ENCODE measurements at regions not wholly inside any gene's neighbourhood (a gene's known extent, or its start where the extent isn't known, plus 50 kb on each side); places are given as distances from the start of the nearest gene placed in this dataset.

GRCh38 chr3:72673011-72673771, 175.1 kb downstream of the SHQ1 start:
- WGBS (ENCODE audit: insufficient coverage, low coverage, low lambda C conversion rate, missing lambda C conversion rate), result 54% methylated on average over 3 of the region's 7 CpGs
- no peaks in the 10 kb centered on the region for H3K9me3 ChIP-seq
- TF ChIP-seq POLR2A (IDR thresholded peaks at IDR 0.05), result no peak
- TF ChIP-seq CTCF (IDR thresholded peaks at IDR 0.05), result no peak
- no peaks in the 10 kb centered on the region for H3K36me3 ChIP-seq
- DNase-seq (no peak), ATAC-seq (no peak)
- no peaks in the 10 kb centered on the region for H3K27me3 ChIP-seq
- H3K27ac ChIP-seq, result no peak overlapping the region
- H3K4me3 ChIP-seq, result no peak overlapping the region
- H3K4me1 ChIP-seq, result no peaks in the 10 kb centered on the region
- intact Hi-C loops (cut with DNase I), result no loop called here

- Histone ChIP-seq H3K27me3 (no peaks in the 10 kb centered on the region), H3K4me3 (no peak overlapping the region), H3K9me3 (no peaks in the 10 kb centered on the region), H3K27ac (no peak overlapping the region), H3K4me1 (no peaks in the 10 kb centered on the region), H3K36me3 (no peaks in the 10 kb centered on the region)
- intact Hi-C loops (cut with DNase I), result no loop called here
- WGBS (ENCODE audit: insufficient coverage, low coverage, low lambda C conversion rate, missing lambda C conversion rate), result 93% methylated on average over 1 of the region's 2 CpGs
- TF ChIP-seq CTCF (IDR thresholded peaks at IDR 0.05), result no peak
- no peak for TF ChIP-seq POLR2A (IDR thresholded peaks at IDR 0.05)
- DNase-seq, result no peak
- ATAC-seq, result no peak
These were observed 179.0 kb downstream of the SHQ1 start for GRCh38 chr3:72669224-72669623.

GRCh38 chr3:72666447-72666755, 181.8 kb downstream of the SHQ1 start:
- no peaks in the 10 kb centered on the region for H3K4me1 ChIP-seq
- H3K27me3 ChIP-seq, result no peaks in the 10 kb centered on the region
- no peaks in the 10 kb centered on the region for H3K36me3 ChIP-seq
- H3K9me3 ChIP-seq, result no peaks in the 10 kb centered on the region
- no peak overlapping the region for H3K4me3 ChIP-seq
- DNase-seq (no peak), ATAC-seq (no peak)
- intact Hi-C loops (cut with DNase I), result no loop called here
- H3K27ac ChIP-seq, result no peak overlapping the region
- WGBS (ENCODE audit: insufficient coverage, low coverage, low lambda C conversion rate, missing lambda C conversion rate), result 70% methylated on average over 3 of the region's 3 CpGs
- TF ChIP-seq POLR2A (IDR thresholded peaks at IDR 0.05) (no peak), CTCF (IDR thresholded peaks at IDR 0.05) (no peak)

GRCh38 chr3:72665701-72666446, 182.4 kb downstream of the SHQ1 start:
- Histone ChIP-seq H3K4me3 (no peak overlapping the region), H3K27me3 (no peaks in the 10 kb centered on the region), H3K9me3 (no peaks in the 10 kb centered on the region), H3K36me3 (no peaks in the 10 kb centered on the region), H3K27ac (no peak overlapping the region), H3K4me1 (peaks cover 0 to 5% (median 0%) of the 10 kb centered on the region in 4 donors)
- WGBS (ENCODE audit: insufficient coverage, low coverage, low lambda C conversion rate, missing lambda C conversion rate), result 65% methylated on average over 11 of the region's 13 CpGs
- DNase-seq (peak in 2 of 3 donors; percentile 28 to 67), ATAC-seq (peak; percentile 76 to 89 (median 84))
- TF ChIP-seq POLR2A (IDR thresholded peaks at IDR 0.05), result no peak
- TF ChIP-seq CTCF (IDR thresholded peaks at IDR 0.05), result peak; percentile 47 to 54 (median 50)
- intact Hi-C loops (cut with DNase I), result no loop called here

Data from right lobe of liver (tissue), 6 donors.